MCF 10A (cell line): ENCODE measurements at regions not wholly inside any gene's neighbourhood (a gene's known extent, or its start where the extent isn't known, plus 50 kb on each side); places are given as distances from the start of the nearest gene placed in this dataset.

ENCODE experiments used
- BruUV-seq: library from RNA; stranded (reverse); fragments of 400-500 nt; replicated peaks from 2 replicates; lab custom pipeline; 2021; lab: Mats Ljungman, UMichigan
- CTCF ChIA-PET: fragments of 300-600 bp; sonication (Branson Sonifier 250); formaldehyde crosslinking; extraction: SDS; loops from one replicate; lab custom pipeline; 2021; ENCODE audit warnings: antibody characterized with exemption, inconsistent platforms; lab: Yijun Ruan, JAX
- POLR2A ChIA-PET: fragments of 300-600, 350-650 bp; sonication (Branson Sonifier 250); formaldehyde crosslinking; extraction: SDS; loops from one replicate; lab custom pipeline; 2020; ENCODE audit warnings: antibody characterized with exemption, inconsistent platforms; lab: Yijun Ruan, JAX
- DNase-seq: peaks from one replicate; pipeline ENCODE4 v3.0.0-alpha.2; 2018; ENCODE audit not compliant: unreplicated experiment
- H3K27ac Mint-ChIP-seq: one replicate; pipeline ENCODE4 v1.8.0; 2022; ENCODE audit warnings: mild to moderate bottlenecking, low read depth, mixed read lengths; ENCODE audit not compliant: unreplicated experiment
- H3K27me3 Mint-ChIP-seq: one replicate; pipeline ENCODE4 v1.8.0; 2022; ENCODE audit warnings: mixed read lengths; ENCODE audit not compliant: insufficient read depth, unreplicated experiment
- H3K36me3 Mint-ChIP-seq: one replicate; pipeline ENCODE4 v1.8.0; 2022; ENCODE audit warnings: mild to moderate bottlenecking, moderate library complexity, mixed read lengths; ENCODE audit not compliant: insufficient read depth, unreplicated experiment
- H3K4me1 Mint-ChIP-seq: one replicate; pipeline ENCODE4 v1.8.0; 2022; ENCODE audit warnings: mixed read lengths; ENCODE audit not compliant: insufficient read depth, unreplicated experiment
- H3K4me3 Mint-ChIP-seq: one replicate; pipeline ENCODE4 v1.8.0; 2022; ENCODE audit warnings: mild to moderate bottlenecking, moderate library complexity, mixed read lengths; ENCODE audit not compliant: unreplicated experiment
- H3K9me3 Mint-ChIP-seq: one replicate; pipeline ENCODE4 v1.8.0; 2022; ENCODE audit warnings: mixed read lengths; ENCODE audit not compliant: unreplicated experiment
- CTCF ChIP-seq: fragments of 200-600 bp; IDR thresholded peaks from one replicate; pipeline ENCODE4 v1.8.0; 2022; ENCODE audit warnings: antibody characterized with exemption, mild to moderate bottlenecking; ENCODE audit not compliant: unreplicated experiment
- intact Hi-C: fragments of 100-400 bp; cut with micrococcal nuclease; formaldehyde crosslinking; loops from 2 replicates; pipeline ENCODE4 v1.14.1; 2022

- DNase-seq, result peak; percentile 31
- ChIA-PET POLR2A (interaction anchor here (0.7 to 1.2 kb wide), 2 partner anchors 25 to 136 kb away, joined by 3 to 4 read pairs; no protein-coding TSS in a partner anchor), CTCF (no interaction called here)
- no peak overlapping the region for H3K4me3 Mint-ChIP-seq
- H3K4me1 Mint-ChIP-seq, result no peaks in the 10 kb centered on the region
- no peaks in the 10 kb centered on the region for H3K9me3 Mint-ChIP-seq
- no peak overlapping the region for H3K27ac Mint-ChIP-seq
- intact Hi-C loops, result no loop called here
- no peaks in the 10 kb centered on the region for H3K36me3 Mint-ChIP-seq
- no peaks in the 10 kb centered on the region for H3K27me3 Mint-ChIP-seq
- no TSS peak for BruUV-seq
- no peak for TF ChIP-seq CTCF
Observed at GRCh38 chr18:1760901-1761300, 810.4 kb downstream of the METTL4 start.

GRCh38 chr18:1774261-1774660 is 797.0 kb downstream of the METTL4 start:
- H3K4me3 Mint-ChIP-seq, result no peak overlapping the region
- BruUV-seq, result no TSS peak
- DNase-seq, result no peak
- POLR2A ChIA-PET, result no interaction called here
- TF ChIP-seq CTCF, result no peak
- CTCF ChIA-PET, result interaction anchor here (0.6 kb wide), 1 partner anchor 167 kb away, joined by 3 read pairs; no protein-coding TSS in a partner anchor
- intact Hi-C loops, result no loop called here
- H3K27me3 Mint-ChIP-seq, result no peaks in the 10 kb centered on the region
- H3K36me3 Mint-ChIP-seq, result no peaks in the 10 kb centered on the region
- peaks cover 5% of the 10 kb centered on the region for H3K4me1 Mint-ChIP-seq
- no peak overlapping the region for H3K27ac Mint-ChIP-seq
- H3K9me3 Mint-ChIP-seq, result peaks cover 8% of the 10 kb centered on the region

GRCh38 chr18:1777843-1778242 is 793.5 kb downstream of the METTL4 start:
- Mint-ChIP-seq H3K9me3 (peaks cover 8% of the 10 kb centered on the region), H3K4me3 (no peak overlapping the region), H3K4me1 (peaks cover 11% of the 10 kb centered on the region), H3K27ac (no peak overlapping the region), H3K36me3 (no peaks in the 10 kb centered on the region), H3K27me3 (no peaks in the 10 kb centered on the region)
- no peak for TF ChIP-seq CTCF
- POLR2A ChIA-PET, result no interaction called here
- BruUV-seq, result no TSS peak
- CTCF ChIA-PET, result interaction anchor here (0.5 kb wide), 1 partner anchor 13 kb away, joined by 3 read pairs; no protein-coding TSS in a partner anchor
- intact Hi-C loops, result no loop called here
- DNase-seq, result no peak

GRCh38 chr18:1778496-1779178 is 792.7 kb downstream of the METTL4 start:
- Mint-ChIP-seq H3K4me3 (no peak overlapping the region), H3K4me1 (peaks cover 11% of the 10 kb centered on the region), H3K27ac (no peak overlapping the region), H3K9me3 (peaks cover 8% of the 10 kb centered on the region), H3K27me3 (no peaks in the 10 kb centered on the region), H3K36me3 (no peaks in the 10 kb centered on the region)
- no peak for DNase-seq
- ChIA-PET CTCF (interaction anchor here (0.6 kb wide), 2 partner anchors 26 to 167 kb away, joined by 4 read pairs; no protein-coding TSS in a partner anchor), POLR2A (no interaction called here)
- TF ChIP-seq CTCF, result no peak
- intact Hi-C loops, result no loop called here
- BruUV-seq, result no TSS peak
